ENCODE measurements at regions not wholly inside any gene's neighbourhood (a gene's known extent, or its start where the extent isn't known, plus 50 kb on each side); places are given as distances from the start of the nearest gene placed in this dataset.

- TF ChIP-seq CTCF (conservative IDR thresholded peaks at IDR 0.05; ENCODE audit: low read depth in 2 of 2) (no peak), CREB1 (CRISPR knock-in tag; IDR thresholded peaks at IDR 0.05; ENCODE audit: low read depth) (no peak), EZH2 (IDR thresholded peaks at IDR 0.05; ENCODE audit: low read depth, unreplicated experiment) (no peak), EZH2phosphoT487 (IDR thresholded peaks at IDR 0.05; ENCODE audit: unreplicated experiment) (no peak), POLR2AphosphoS5 (IDR thresholded peaks at IDR 0.05; ENCODE audit: low read depth) (no peak), JUNB (IDR thresholded peaks at IDR 0.05; ENCODE audit: unreplicated experiment) (no peak), STAT1 (IDR thresholded peaks at IDR 0.05; ENCODE audit: unreplicated experiment) (no peak), ZNF114 (CRISPR knock-in tag; IDR thresholded peaks at IDR 0.05) (no peak), ZNF331 (CRISPR knock-in tag; IDR thresholded peaks at IDR 0.05; ENCODE audit: low read depth) (no peak), NANOG (IDR thresholded peaks at IDR 0.05; ENCODE audit: borderline replicate concordance) (no peak)
- TF ChIP-seq, protein P1, sequence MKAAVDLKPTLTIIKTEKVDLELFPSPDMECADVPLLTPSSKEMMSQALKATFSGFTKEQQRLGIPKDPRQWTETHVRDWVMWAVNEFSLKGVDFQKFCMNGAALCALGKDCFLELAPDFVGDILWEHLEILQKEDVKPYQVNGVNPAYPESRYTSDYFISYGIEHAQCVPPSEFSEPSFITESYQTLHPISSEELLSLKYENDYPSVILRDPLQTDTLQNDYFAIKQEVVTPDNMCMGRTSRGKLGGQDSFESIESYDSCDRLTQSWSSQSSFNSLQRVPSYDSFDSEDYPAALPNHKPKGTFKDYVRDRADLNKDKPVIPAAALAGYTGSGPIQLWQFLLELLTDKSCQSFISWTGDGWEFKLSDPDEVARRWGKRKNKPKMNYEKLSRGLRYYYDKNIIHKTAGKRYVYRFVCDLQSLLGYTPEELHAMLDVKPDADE (IDR thresholded peaks at IDR 0.05) = no peak
- TF ChIP-seq, protein P2, sequence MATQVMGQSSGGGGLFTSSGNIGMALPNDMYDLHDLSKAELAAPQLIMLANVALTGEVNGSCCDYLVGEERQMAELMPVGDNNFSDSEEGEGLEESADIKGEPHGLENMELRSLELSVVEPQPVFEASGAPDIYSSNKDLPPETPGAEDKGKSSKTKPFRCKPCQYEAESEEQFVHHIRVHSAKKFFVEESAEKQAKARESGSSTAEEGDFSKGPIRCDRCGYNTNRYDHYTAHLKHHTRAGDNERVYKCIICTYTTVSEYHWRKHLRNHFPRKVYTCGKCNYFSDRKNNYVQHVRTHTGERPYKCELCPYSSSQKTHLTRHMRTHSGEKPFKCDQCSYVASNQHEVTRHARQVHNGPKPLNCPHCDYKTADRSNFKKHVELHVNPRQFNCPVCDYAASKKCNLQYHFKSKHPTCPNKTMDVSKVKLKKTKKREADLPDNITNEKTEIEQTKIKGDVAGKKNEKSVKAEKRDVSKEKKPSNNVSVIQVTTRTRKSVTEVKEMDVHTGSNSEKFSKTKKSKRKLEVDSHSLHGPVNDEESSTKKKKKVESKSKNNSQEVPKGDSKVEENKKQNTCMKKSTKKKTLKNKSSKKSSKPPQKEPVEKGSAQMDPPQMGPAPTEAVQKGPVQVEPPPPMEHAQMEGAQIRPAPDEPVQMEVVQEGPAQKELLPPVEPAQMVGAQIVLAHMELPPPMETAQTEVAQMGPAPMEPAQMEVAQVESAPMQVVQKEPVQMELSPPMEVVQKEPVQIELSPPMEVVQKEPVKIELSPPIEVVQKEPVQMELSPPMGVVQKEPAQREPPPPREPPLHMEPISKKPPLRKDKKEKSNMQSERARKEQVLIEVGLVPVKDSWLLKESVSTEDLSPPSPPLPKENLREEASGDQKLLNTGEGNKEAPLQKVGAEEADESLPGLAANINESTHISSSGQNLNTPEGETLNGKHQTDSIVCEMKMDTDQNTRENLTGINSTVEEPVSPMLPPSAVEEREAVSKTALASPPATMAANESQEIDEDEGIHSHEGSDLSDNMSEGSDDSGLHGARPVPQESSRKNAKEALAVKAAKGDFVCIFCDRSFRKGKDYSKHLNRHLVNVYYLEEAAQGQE (IDR thresholded peaks at IDR 0.05; ENCODE audit: unreplicated experiment) = no peak
- TF ChIP-seq, protein P3, sequence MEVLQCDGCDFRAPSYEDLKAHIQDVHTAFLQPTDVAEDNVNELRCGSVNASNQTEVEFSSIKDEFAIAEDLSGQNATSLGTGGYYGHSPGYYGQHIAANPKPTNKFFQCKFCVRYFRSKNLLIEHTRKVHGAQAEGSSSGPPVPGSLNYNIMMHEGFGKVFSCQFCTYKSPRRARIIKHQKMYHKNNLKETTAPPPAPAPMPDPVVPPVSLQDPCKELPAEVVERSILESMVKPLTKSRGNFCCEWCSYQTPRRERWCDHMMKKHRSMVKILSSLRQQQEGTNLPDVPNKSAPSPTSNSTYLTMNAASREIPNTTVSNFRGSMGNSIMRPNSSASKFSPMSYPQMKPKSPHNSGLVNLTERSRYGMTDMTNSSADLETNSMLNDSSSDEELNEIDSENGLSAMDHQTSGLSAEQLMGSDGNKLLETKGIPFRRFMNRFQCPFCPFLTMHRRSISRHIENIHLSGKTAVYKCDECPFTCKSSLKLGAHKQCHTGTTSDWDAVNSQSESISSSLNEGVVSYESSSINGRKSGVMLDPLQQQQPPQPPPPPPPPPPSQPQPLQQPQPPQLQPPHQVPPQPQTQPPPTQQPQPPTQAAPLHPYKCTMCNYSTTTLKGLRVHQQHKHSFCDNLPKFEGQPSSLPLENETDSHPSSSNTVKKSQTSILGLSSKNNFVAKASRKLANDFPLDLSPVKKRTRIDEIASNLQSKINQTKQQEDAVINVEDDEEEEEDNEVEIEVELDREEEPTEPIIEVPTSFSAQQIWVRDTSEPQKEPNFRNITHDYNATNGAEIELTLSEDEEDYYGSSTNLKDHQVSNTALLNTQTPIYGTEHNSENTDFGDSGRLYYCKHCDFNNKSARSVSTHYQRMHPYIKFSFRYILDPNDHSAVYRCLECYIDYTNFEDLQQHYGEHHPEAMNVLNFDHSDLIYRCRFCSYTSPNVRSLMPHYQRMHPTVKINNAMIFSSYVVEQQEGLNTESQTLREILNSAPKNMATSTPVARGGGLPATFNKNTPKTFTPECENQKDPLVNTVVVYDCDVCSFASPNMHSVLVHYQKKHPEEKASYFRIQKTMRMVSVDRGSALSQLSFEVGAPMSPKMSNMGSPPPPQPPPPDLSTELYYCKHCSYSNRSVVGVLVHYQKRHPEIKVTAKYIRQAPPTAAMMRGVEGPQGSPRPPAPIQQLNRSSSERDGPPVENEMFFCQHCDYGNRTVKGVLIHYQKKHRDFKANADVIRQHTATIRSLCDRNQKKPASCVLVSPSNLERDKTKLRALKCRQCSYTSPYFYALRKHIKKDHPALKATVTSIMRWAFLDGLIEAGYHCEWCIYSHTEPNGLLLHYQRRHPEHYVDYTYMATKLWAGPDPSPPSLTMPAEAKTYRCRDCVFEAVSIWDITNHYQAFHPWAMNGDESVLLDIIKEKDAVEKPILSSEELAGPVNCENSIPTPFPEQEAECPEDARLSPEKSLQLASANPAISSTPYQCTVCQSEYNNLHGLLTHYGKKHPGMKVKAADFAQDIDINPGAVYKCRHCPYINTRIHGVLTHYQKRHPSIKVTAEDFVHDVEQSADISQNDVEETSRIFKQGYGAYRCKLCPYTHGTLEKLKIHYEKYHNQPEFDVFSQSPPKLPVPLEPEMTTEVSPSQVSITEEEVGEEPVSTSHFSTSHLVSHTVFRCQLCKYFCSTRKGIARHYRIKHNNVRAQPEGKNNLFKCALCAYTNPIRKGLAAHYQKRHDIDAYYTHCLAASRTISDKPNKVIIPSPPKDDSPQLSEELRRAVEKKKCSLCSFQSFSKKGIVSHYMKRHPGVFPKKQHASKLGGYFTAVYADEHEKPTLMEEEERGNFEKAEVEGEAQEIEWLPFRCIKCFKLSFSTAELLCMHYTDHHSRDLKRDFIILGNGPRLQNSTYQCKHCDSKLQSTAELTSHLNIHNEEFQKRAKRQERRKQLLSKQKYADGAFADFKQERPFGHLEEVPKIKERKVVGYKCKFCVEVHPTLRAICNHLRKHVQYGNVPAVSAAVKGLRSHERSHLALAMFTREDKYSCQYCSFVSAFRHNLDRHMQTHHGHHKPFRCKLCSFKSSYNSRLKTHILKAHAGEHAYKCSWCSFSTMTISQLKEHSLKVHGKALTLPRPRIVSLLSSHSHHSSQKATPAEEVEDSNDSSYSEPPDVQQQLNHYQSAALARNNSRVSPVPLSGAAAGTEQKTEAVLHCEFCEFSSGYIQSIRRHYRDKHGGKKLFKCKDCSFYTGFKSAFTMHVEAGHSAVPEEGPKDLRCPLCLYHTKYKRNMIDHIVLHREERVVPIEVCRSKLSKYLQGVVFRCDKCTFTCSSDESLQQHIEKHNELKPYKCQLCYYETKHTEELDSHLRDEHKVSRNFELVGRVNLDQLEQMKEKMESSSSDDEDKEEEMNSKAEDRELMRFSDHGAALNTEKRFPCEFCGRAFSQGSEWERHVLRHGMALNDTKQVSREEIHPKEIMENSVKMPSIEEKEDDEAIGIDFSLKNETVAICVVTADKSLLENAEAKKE (CRISPR knock-in tag; IDR thresholded peaks at IDR 0.05) = no peak
These were observed 57.5 kb upstream of the ETV3 start for GRCh38 chr1:157195521-157196244.
